ENCODE measurements at regions not wholly inside any gene's neighbourhood (a gene's known extent, or its start where the extent isn't known, plus 50 kb on each side); places are given as distances from the start of the nearest gene placed in this dataset.

GRCh38 chr9:88835038-88835466 is 156.2 kb upstream of the S1PR3 start:
- TF ChIP-seq EZH2 (IDR thresholded peaks at IDR 0.05; ENCODE audit: borderline replicate concordance, low read length) (no peak), CTCF (IDR thresholded peaks at IDR 0.05; ENCODE audit: low read length) (no peak)

Measured in OCI-LY1 (cell line).